Panc1 (cell line): ENCODE measurements at regions not wholly inside any gene's neighbourhood (a gene's known extent, or its start where the extent isn't known, plus 50 kb on each side); places are given as distances from the start of the nearest gene placed in this dataset.

Experiments
- CTCF ChIP-seq: fragments of 450-650 bp; IDR thresholded peaks from 2 replicates; pipeline ENCODE4 v1.5.1; 2017; ENCODE audit warnings: mild to moderate bottlenecking
- POLR2AphosphoS5 ChIP-seq: IDR thresholded peaks from 2 replicates; pipeline ENCODE4 v1.6.1; 2012; ENCODE audit warnings: mild to moderate bottlenecking, low read depth, low read length, moderate library complexity
- TF ChIP-seq, protein P1 (sequence below), 2 experiments: IDR thresholded peaks; 2 replicates each; pipeline ENCODE4 v1.6.1; 2011 to 2012; ENCODE audit warnings: low read depth in 2 of 2, control low read depth in 1 of 2, low read length in 1 of 2, mild to moderate bottlenecking in 1 of 2, moderate library complexity in 1 of 2; ENCODE audit not compliant: insufficient read depth in 1 of 2

GRCh38 chrX:4971646-4972045 is 1257.0 kb downstream of the NLGN4X start:
- TF ChIP-seq CTCF, result no peak
- TF ChIP-seq, protein P1, sequence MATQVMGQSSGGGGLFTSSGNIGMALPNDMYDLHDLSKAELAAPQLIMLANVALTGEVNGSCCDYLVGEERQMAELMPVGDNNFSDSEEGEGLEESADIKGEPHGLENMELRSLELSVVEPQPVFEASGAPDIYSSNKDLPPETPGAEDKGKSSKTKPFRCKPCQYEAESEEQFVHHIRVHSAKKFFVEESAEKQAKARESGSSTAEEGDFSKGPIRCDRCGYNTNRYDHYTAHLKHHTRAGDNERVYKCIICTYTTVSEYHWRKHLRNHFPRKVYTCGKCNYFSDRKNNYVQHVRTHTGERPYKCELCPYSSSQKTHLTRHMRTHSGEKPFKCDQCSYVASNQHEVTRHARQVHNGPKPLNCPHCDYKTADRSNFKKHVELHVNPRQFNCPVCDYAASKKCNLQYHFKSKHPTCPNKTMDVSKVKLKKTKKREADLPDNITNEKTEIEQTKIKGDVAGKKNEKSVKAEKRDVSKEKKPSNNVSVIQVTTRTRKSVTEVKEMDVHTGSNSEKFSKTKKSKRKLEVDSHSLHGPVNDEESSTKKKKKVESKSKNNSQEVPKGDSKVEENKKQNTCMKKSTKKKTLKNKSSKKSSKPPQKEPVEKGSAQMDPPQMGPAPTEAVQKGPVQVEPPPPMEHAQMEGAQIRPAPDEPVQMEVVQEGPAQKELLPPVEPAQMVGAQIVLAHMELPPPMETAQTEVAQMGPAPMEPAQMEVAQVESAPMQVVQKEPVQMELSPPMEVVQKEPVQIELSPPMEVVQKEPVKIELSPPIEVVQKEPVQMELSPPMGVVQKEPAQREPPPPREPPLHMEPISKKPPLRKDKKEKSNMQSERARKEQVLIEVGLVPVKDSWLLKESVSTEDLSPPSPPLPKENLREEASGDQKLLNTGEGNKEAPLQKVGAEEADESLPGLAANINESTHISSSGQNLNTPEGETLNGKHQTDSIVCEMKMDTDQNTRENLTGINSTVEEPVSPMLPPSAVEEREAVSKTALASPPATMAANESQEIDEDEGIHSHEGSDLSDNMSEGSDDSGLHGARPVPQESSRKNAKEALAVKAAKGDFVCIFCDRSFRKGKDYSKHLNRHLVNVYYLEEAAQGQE (IDR thresholded peaks at IDR 0.05; ENCODE audit: insufficient read depth in 1 of 2, low read depth in 2 of 2, low read length in 1 of 2), result no peak
- no peak for TF ChIP-seq POLR2AphosphoS5
